Nucleus accumbens (tissue), 56 donors: ENCODE measurements at regions not wholly inside any gene's neighbourhood (a gene's known extent, or its start where the extent isn't known, plus 50 kb on each side); places are given as distances from the start of the nearest gene placed in this dataset.
"Not testable (repeated sequence)": the region's sequence is repeated elsewhere in the genome, so short reads cannot be mapped to it uniquely, and the experiment has no call there.

Experiments used
- DNase-seq, 56 donors: peaks; one replicate each; lab custom pipeline; 2025; lab: John Stamatoyannopoulos, UW

DNA sequence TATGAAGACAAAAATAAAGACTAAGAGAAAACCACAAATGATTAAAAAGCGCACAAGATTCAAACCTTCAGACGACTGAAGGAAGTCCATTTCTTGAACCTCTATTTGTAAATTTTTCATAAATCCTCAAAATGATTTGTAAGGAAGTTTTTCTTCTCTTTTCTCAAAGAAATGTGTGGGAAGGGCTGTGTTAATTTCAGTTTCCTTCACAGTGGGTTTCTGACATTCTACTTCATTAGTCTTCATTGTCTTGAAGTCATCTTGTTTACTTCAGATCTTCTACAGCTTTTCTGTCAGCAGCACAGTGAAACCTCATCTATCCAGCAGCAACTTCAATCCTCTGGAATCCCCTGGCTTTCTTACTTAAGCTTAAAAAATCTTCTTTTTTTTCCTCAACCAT is 87.6 kb upstream of the MYLIP start:
- DNase-seq = no peak

DNA sequence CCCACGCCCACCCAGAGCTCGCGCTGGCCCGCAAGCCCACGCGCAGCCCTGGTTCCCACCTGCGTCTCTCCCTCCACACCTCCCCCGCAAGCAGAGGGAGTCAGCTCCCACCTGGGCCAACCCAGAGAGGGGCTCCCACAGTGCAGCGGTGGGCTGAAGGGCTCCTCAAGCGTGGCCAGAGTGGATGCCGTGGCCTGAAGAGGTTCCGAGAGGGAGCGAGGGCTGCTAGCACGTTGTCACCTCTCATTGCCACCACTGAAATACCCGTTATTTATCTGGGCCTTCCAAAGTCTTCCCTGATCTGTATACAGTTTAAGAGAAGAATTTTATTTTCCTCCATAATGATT is 88.3 kb upstream of the MYLIP start:
- no peak for DNase-seq

DNA sequence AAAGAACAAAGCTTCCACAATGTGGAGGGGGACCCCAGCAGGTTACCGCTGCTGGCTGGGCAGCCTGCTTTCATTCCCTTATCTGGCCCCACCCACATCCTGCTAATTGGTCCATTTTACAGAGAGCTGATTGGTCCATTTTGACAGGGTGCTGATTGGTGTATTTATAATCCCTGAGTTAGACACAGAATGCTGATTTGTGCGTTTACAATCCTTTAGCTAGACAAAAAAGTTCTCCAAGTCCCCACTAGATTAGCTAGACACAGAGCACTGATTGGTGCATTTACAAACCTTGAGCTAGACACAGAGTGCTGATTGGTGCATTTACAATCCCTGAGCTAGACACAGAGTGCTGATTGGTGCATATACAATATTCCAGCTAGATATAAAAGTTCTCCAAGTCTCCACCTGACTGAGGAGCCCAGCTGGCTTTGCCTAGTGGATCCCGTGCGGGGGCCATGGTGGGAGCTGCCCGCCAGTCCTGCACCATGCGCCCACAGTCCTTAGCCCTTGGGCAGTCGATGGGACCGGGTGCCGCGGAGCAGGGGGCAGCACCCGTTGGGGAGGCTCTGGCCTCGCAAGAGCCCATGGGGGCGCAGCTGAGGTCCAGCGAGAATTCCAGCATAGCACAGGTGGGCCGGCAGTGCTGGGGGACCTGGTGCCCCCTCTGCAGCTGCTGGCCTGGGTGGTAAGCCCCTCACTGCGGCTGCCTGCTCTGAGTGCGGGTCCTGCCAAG is 88.8 kb upstream of the MYLIP start:
- not testable (repeated sequence) for DNase-seq

DNA sequence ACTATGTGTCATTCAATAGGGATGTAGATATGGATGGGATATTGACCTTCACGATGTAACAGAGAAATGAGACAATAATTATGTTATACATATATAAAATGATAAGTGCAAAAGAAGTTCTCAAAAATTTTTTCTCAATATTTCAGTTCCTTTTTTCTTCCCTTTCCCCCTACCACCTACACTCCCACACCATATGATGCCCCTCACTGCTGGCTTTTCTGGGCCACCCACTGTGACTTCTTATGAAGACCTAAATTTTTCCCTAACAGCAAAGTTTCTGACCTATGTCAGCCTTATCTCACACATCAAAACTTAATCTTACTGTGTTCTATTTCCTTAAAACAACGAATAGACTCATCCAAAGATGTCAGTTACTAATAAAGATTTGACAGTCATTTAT is 89.9 kb upstream of the MYLIP start:
- no peak for DNase-seq

DNA sequence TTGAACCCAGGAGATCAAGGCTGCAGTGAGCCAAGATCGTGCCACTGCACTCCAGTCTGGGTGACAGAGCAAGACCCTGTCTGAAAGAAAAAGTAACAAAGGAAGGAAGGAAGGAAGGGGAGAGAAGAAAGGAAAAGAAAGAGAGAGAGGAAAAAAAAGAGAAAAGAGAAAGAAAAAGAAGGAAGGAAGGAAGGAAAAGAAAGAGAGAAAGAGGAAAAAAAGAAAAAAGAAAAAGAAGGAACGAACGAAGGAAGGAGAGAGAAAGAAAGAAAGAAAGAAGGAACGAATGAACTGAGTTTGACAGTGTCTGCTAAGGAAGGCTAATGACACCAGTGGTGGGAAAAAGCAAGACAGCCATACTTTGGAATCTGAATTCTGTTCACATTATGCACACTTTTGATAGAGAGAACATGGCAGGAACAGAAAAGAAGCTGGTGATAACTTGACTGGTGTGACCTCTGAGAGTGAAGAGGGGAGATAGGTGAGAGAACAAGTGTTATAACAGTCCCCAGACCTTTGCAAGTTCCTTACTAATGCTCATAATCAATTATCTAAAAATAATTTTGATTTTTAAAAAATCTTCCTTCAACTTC is 93.3 kb upstream of the MYLIP start:
- no peak for DNase-seq

DNA sequence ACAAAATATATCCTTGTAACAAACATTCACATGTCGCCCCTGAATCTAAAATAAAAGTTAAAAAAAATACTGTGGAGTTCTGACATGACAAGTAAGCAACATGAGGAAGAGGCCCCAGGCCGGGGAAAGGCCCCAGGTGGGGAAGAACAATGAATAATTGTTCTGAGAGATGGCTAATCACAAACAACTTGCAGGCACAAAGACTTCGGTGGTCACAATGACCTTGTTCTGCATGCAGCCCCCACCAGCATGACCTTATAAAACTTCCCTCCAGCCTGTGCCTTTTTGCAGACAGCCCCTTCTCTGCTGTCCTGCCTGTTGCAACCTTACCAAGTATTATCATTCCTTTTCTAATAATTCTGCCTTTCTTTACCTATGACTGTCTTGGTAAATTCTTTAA is 95.7 kb upstream of the MYLIP start:
- DNase-seq = no peak

DNA sequence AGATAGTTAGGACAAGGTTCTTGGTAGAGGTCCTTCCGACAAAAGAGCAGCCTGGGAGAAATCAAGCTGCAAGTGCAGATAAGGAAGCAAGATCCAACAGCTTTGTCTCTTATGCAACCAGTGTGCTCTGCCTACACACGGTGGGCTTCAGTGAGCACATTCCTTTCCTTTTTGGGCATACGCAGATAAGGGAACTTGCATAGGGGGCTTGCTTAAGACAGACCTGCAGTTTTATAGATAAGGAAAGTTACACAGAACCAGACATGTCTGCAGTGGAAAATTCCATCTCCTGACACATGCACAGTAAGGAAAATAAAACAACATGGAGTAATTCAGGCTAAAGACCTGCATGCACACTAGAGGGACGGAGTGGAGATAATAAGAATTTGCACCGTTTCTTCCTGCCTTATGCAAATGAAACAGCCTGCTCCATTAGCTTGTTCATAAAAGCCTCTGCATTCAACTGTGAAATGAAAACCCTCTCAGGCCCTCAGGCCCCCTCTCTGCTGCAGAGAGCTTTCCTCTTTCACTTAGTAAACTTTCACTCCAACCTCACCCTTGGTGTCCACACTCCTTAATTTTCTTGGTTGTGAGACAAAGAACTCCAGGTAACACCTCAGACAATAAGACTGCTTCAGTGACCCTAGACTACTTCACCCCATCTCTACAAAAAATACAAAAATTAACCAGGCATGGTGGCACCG is 97.5 kb upstream of the MYLIP start:
- DNase-seq = no peak

DNA sequence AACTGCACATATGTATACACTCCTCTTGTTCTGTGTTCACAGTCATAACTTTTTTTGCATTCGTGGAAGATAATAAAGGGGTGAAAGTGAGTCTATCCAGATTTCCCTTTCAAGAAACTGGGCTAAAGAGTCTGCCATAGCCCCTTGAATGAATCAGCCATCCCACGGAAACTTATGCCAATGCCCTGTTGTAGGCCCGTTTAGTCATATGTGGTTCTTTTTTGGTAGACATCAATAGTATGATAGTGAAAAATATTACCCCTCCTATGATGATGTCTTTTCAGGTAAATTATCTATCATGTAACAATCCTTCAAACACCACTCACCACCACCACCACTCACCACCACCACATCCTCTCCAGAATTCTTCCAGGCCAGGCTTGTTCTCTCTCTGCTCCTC is 99.9 kb upstream of the MYLIP start:
- no peak for DNase-seq

DNA sequence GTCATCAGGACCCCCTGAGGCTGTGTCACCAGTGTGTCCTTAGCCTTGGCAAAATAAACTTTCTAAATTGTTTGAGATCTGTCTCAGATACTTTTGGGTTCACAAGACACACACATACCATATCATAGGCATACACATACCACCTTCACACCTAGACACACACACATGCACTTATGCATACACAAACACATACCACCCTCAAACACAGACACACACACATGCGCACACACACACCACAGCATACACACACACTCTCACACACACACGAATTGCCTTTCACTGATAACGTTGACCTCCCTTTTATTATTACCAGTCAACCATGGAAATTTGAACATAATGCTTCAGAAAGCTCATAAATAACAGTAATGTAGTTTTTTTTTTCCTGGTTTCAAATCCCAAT is 108.6 kb upstream of the MYLIP start:
- no peak for DNase-seq

DNA sequence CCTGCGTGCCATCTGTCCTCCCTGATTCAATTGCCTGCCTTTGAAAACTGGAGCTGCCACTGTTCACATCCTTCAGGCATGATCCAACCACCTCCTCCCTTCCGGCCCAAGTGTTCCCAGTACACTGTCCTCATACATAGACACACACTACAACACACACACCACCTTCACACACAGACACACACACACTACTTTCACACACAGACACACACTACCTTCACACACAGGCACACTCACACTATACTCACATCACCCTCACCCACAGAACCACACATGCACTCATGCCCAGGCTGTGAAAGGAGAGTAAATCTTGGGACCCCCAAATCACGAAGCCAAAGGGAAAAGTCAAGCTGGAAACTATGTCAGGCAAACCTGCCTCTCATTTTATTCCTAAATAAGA is 109.4 kb upstream of the MYLIP start:
- no peak for DNase-seq

DNA sequence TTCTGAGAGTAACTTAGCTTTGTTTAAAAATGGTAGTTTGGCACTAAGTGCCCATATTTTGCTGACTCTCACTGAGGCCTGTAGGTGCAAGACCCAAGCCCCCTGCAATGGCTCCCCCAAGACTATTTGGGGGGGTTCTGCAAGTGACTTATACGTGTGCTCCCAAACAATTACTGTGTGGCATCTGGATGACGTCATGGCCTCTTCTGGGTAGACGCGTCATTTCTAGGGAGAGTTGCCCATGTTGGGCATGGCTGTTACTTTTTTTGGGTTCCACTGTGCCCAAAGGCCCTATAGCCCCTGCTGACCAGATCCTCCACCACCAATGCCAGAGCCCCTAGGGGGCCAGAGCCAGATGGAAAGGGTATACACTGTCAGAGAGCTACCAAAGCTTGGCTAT is 110.3 kb upstream of the MYLIP start:
- DNase-seq = no peak

DNA sequence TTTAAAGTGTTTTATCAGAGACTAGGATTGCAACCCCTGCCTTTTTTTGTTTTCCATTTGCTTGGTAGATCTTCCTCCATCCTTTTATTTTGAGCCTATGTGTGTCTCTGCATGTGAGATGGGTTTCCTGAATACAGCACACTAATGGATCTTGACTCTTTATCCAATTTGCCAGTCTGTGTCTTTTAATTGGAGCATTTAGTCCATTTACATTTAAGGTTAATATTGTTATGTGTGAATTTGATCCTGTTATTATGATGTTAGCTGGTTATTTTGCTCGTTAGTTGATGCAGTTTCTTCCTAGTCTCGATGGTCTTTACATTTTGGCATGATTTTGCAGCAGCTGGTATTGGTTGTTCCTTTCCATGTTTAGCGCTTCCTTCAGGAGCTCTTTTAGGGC is 114.6 kb upstream of the MYLIP start:
- not testable (repeated sequence) for DNase-seq

DNA sequence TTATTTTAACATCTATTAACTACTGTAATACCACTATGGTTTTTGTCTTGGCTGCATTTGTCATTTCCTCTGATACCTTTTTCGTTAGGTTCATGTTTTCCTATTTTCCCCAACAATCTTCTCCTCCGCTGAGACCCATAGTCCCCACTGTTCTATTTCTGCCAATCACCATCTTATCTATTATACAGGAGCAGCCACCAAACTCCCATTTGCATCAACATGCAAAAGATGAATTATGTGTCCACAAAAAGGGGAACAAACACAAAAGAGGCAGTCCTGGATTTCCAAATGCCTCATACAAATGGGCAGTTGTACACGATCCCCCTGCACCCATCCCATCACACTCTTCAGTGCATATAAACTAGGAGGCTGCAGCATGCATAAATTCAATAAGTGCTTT is 121.7 kb upstream of the MYLIP start:
- DNase-seq = no peak

DNA sequence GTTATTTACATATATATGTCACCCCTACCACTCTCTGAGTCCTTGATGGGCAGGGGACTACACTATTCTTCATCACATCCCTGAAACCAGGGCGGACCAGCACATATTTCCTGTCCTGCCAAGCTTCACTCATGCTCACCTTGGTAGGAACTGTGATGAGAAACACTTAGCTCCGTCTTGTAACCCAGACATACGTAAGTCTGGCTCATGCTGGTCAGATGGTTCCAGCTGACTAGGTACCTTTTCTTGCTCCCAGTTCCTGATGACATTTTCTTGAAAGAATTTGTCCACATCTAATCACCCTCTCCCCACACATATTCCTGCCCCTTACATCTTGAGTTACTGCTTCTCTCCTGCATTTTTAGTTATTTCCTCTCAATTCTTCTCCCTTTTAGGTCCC is 122.2 kb upstream of the MYLIP start:
- no peak for DNase-seq

DNA sequence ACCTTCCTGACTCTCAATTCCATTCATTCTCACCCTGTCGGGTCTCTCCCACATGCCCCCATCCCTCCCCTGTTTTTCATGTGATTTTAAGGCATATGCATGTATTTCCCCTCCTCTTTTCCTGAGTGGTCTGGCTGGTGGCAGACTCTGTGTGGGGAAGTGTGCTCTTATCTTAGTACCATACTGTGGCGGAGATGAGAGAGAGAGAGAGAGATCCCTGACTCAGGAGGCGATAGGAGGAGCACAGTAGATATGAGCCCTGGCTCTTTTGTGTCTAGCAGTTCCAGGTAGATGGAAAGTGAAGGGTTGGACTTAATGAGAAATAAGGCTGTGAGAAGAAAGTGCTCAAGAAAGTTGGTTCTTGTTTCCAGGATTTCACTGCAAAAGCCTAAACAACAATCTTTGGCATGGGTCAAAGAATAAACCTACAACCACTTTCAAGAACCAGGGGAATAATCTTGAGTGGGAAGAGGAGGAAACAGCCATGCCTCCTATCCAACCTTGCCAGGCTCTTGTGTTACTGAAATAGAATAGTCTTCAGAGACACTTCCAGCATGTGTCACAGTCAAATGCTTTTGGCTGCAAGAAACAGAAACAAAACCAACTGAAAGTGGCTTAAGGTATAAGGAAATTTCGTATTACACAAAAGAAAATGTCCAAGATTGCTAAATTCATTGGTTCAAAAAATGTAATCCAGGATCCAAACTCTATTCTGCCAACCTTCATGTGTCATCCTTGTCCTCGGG is 123.8 kb upstream of the MYLIP start:
- DNase-seq = no peak

DNA sequence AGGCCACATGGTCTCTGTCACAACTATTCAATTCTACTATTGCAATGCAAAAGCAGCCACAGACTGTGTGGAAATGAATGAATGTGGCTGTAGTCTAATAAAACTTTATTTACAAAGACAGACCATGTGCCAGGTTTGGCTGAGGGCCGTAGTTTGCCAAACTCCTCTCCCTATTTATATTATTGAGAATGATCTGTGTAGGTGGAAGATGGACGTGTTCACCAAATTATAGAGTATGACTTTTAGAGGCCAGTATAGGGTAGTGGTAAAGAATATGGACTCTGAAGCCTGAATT is 125.7 kb upstream of the MYLIP start:
- DNase-seq = no peak

DNA sequence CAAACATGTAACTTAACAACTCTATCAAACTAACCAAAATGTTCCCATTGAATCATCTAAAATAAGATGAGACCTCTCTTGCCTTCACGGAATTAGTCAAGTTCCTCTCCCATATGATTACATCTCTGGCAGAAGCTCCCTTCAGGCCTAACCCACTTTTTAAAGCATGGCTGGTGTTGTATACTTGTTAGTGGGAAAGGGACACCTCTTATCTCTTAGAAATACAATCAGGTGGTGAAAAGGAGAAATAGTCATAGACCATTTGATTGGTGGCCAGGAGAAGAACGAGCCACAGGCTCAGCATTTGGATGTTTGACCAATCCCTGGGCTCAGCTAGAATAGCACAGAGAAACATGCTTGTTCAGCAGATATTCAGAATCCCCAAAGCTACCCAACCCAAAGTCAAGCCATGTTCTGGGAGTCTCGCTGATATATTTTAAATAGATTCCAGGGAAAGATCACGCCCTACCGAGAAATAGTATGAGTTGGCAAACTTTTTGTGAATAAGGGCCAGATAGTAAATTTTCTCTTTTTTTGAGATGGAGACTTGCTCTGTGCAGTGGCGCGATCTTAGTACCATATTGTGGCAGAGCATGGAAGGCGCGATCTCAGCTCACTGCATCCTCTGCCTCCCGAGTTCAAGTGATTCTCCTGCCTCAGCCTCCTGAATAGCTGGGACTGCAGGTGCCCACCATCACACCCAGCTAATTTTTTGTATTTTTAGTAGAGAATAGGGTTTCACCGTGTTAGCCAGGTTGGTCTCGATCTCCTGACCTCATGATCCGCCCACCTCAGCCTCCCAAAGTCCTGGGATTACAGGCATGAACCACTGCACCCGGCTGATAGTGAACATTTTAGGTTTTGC is 126.3 kb upstream of the MYLIP start:
- no peak for DNase-seq

DNA sequence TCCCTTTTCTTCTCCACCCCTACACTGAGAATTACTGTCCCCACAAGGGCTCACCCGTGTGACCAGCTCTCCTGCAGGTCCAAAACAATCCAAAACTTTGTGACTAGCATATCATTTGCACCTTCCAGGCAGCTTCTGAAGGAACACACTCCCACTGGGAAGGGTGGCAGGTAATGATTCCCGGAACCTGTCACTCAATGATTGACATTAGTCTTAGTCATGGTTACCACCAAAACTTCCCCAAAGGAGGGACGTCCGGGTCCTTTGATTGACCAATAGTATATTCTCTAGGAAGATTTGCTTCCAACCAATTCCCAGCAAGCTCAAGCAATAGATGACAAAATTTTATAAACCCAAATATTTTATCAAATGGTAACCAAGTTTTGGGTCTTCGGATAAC is 127.7 kb upstream of the MYLIP start:
- DNase-seq = no peak

DNA sequence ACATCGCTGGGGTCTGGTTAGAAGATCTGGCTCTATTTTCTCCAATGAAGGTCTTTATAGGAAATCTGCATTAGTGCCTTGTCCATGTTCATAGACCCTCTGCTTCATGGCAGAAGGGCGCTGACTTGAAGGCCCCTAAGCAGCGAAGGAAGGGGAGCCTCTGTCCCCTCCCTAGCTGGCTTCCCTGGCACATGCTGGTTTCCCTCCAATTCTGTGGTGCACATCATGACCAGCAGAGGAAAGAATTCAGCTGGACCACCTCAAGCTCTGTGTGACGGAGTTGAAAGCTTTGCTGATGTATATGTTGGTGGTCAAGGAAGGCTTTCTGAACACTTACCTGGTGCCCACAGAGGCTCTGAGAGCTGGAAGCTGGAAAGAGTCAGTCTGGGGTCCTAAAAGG is 129.7 kb upstream of the MYLIP start:
- DNase-seq = no peak

DNA sequence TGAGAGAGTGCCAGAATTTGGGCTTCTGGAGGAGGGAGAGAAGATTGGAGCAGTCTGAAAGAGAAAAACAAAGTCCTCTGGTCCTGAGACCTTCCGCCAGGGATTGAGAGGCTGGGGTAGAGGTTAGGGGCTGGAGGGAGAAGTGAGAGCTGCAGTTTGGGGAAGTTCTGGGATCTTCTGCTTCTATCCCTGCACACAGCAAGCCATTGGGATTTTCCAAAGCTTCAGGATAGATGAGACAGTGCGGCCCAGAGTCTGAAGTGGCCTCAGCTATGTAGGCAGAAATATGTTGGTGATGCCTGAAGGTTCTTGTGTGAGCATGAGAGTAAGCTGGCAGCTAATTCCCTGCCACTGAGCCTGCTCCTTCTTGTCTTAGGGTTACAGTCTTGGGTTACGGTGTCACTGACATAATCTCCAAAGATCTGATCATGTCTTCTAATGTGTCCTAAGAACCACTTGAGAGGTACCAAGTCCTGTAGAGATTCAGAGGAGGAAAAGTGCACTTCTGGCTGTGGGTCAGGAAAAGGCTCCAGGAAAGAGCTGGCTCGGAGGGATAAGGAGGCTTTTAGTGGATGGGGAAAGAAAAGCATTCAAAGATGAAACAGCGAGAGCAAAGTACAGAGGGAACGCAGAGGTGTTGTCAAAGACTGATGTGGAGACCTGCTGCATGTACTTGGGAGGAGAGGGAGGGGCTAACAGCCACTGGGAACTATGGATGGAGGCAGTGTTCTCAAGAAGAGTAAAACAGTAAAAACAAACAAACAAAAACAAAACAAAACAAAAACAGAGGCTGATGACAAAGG is 131.1 kb upstream of the MYLIP start:
- DNase-seq = no peak
